SU-DHL-6 (cell line): ENCODE measurements at regions not wholly inside any gene's neighbourhood (a gene's known extent, or its start where the extent isn't known, plus 50 kb on each side); places are given as distances from the start of the nearest gene placed in this dataset.

ENCODE experiments used
- H2AFZ ChIP-seq: fragments of 200-600 bp; sonication (generic); 2 replicates; pipeline ENCODE4 v1.6.1; 2014; ENCODE audit warnings: low read depth, mild to moderate bottlenecking, moderate library complexity, mixed read lengths, antibody characterized with exemption, low read length; ENCODE audit not compliant: severe bottlenecking
- H3F3A ChIP-seq: fragments of 200-600 bp; shearing (Covaris generic); 2 replicates; pipeline ENCODE4 v1.6.0; 2016; ENCODE audit warnings: antibody characterized with exemption, mild to moderate bottlenecking; ENCODE audit not compliant: insufficient read depth
- H3K27ac ChIP-seq: fragments of 200-600 bp; sonication (generic); 2 replicates; pipeline ENCODE4 v1.5.1; 2016; ENCODE audit warnings: low read depth, mild to moderate bottlenecking, low read length, moderate library complexity, mixed read lengths
- H3K27me3 ChIP-seq: fragments of 200-600 bp; sonication (generic), shearing (Covaris generic); 2 replicates; pipeline ENCODE4 v1.6.0; 2014; ENCODE audit warnings: mild to moderate bottlenecking, low read length
- H3K36me3 ChIP-seq: fragments of 200-600 bp; sonication (generic); 2 replicates; pipeline ENCODE4 v1.6.1; 2014; ENCODE audit warnings: mild to moderate bottlenecking, low read length, mixed read lengths
- H3K4me2 ChIP-seq: fragments of 300-600, 200-600 bp; shearing (Covaris generic), sonication (generic); 2 replicates; pipeline ENCODE4 v1.6.0; 2014; ENCODE audit warnings: low read length, low read depth, mild to moderate bottlenecking; ENCODE audit not compliant: poor library complexity, severe bottlenecking
- H3K4me3 ChIP-seq: fragments of 200-600 bp; sonication (generic); 2 replicates; pipeline ENCODE4 v1.5.1; 2014; ENCODE audit warnings: antibody characterized with exemption, low read length, mild to moderate bottlenecking, mixed read lengths; ENCODE audit not compliant: insufficient read depth, poor library complexity, severe bottlenecking
- H3K79me2 ChIP-seq: fragments of 200-600 bp; sonication (generic); 2 replicates; pipeline ENCODE4 v1.6.1; 2014; ENCODE audit warnings: mild to moderate bottlenecking, low read length, moderate library complexity; ENCODE audit not compliant: insufficient read depth
- H3K9ac ChIP-seq: fragments of 200-600 bp; sonication (generic); 2 replicates; pipeline ENCODE4 v1.7.0; 2014; ENCODE audit warnings: mild to moderate bottlenecking, low read length
- H3K9me2 ChIP-seq: fragments of 200-600 bp; sonication (generic); replicated peaks from 2 replicates; pipeline ENCODE4 v1.6.1; 2014; ENCODE audit warnings: low read length; ENCODE audit not compliant: insufficient read depth
- H3K9me3 ChIP-seq: fragments of 200-600 bp; sonication (generic); 2 replicates; pipeline ENCODE4 v1.6.1; 2014; ENCODE audit warnings: low read length, mixed read lengths; ENCODE audit not compliant: insufficient read depth
- H4K20me1 ChIP-seq: fragments of 200-600 bp; sonication (generic); 2 replicates; pipeline ENCODE4 v1.6.1; 2014; ENCODE audit warnings: low read depth, mild to moderate bottlenecking, antibody characterized with exemption, low read length, moderate library complexity, mixed read lengths
- CTCF ChIP-seq: fragments of 200-600 bp; sonication (generic); IDR thresholded peaks from one replicate; pipeline ENCODE4 v1.5.1; 2017; ENCODE audit warnings: antibody characterized with exemption, mild to moderate bottlenecking, low read length, moderate library complexity; ENCODE audit not compliant: insufficient read depth, poor library complexity, severe bottlenecking
- EZH2phosphoT487 ChIP-seq: fragments of 200-600 bp; sonication (generic), shearing (Covaris generic); conservative IDR thresholded peaks from 2 replicates; pipeline ENCODE4 v1.6.1; 2018; ENCODE audit warnings: mild to moderate bottlenecking, antibody characterized with exemption, low read length, moderate library complexity, mixed read lengths

- Histone ChIP-seq H3K9me2 (no peaks in the 10 kb centered on the region), H3K36me3 (no peaks in the 10 kb centered on the region), H3K9ac (no peak overlapping the region), H3K4me2 (no peak overlapping the region), H4K20me1 (no peaks in the 10 kb centered on the region), H3K79me2 (no peaks in the 10 kb centered on the region), H3F3A (no peaks in the 10 kb centered on the region), H3K9me3 (no peaks in the 10 kb centered on the region), H3K27ac (no peak overlapping the region), H2AFZ (no peak overlapping the region), H3K27me3 (no peaks in the 10 kb centered on the region), H3K4me3 (no peak overlapping the region)
- TF ChIP-seq CTCF (no peak), EZH2phosphoT487 (no peak)
Observed at GRCh38 chr12:89179245-89179644, 173.1 kb downstream of the DUSP6 start.

- TF ChIP-seq EZH2phosphoT487 (no peak), CTCF (no peak)
- no peaks in the 10 kb centered on the region for H3K9me3 ChIP-seq
- H3F3A ChIP-seq: no peaks in the 10 kb centered on the region
- no peaks in the 10 kb centered on the region for H3K36me3 ChIP-seq
- H3K9me2 ChIP-seq: no peaks in the 10 kb centered on the region
- no peaks in the 10 kb centered on the region for H4K20me1 ChIP-seq
- H3K27ac ChIP-seq: no peak overlapping the region
- H2AFZ ChIP-seq: no peak overlapping the region
- H3K9ac ChIP-seq: no peak overlapping the region
- H3K4me3 ChIP-seq: no peak overlapping the region
- H3K27me3 ChIP-seq: no peaks in the 10 kb centered on the region
- no peaks in the 10 kb centered on the region for H3K79me2 ChIP-seq
- H3K4me2 ChIP-seq: no peak overlapping the region
Observed at GRCh38 chr12:89177802-89178395, 174.4 kb downstream of the DUSP6 start.

- H3K4me2 ChIP-seq: no peak overlapping the region
- no peaks in the 10 kb centered on the region for H3K79me2 ChIP-seq
- H3K4me3 ChIP-seq: no peak overlapping the region
- H2AFZ ChIP-seq: no peak overlapping the region
- TF ChIP-seq EZH2phosphoT487 (no peak), CTCF (no peak)
- no peak overlapping the region for H3K27ac ChIP-seq
- no peaks in the 10 kb centered on the region for H3K27me3 ChIP-seq
- no peaks in the 10 kb centered on the region for H3K9me3 ChIP-seq
- no peak overlapping the region for H3K9ac ChIP-seq
- H4K20me1 ChIP-seq: no peaks in the 10 kb centered on the region
- no peaks in the 10 kb centered on the region for H3F3A ChIP-seq
- no peaks in the 10 kb centered on the region for H3K9me2 ChIP-seq
- H3K36me3 ChIP-seq: no peaks in the 10 kb centered on the region
Observed at GRCh38 chr12:89176676-89177075, 175.6 kb downstream of the DUSP6 start.
